Peyer's patch (tissue), 4 donors: ENCODE measurements at regions not wholly inside any gene's neighbourhood (a gene's known extent, or its start where the extent isn't known, plus 50 kb on each side); places are given as distances from the start of the nearest gene placed in this dataset.

Experiments used
- DNase-seq, 3 donors: peaks; one replicate each; pipeline ENCODE4 v3.0.0-alpha.2; 2017 to 2019
- H3K27ac ChIP-seq, 4 donors: fragments of 200-600 bp; sonication (generic); one replicate each; pipeline ENCODE4 v1.5.1; 2016 to 2019
- H3K27me3 ChIP-seq, 2 donors: fragments of 200-600 bp; sonication (generic); one replicate each; pipeline ENCODE4 v1.5.1; 2019
- H3K36me3 ChIP-seq, 3 donors: fragments of 200-600 bp; sonication (generic); one replicate each; pipeline ENCODE4 v1.5.1; 2016 to 2019
- H3K4me1 ChIP-seq, 4 donors: fragments of 200-600 bp; sonication (generic); one replicate each; pipeline ENCODE4 v1.5.1; 2016 to 2019
- H3K4me3 ChIP-seq, 4 donors: fragments of 200-600 bp; sonication (generic); 1 replicate in 3 of 4; 2 replicates in 1 of 4; pipeline ENCODE4 v1.5.1; 2016 to 2019; ENCODE audit warnings: mild to moderate bottlenecking in 1 of 4
- H3K9me3 ChIP-seq, 4 donors: fragments of 200-600 bp; sonication (generic); one replicate each; pipeline ENCODE4 v1.5.1; 2016 to 2019; ENCODE audit warnings: mild to moderate bottlenecking in 1 of 4
- CTCF ChIP-seq, 6 experiments: fragments of 450-650 bp in 4 of 6; fragments of 200-600 bp in 2 of 6; sonication (generic) in 1 of 6; IDR thresholded peaks; one replicate each; pipeline ENCODE4 v1.5.1; 2017 to 2019; ENCODE audit warnings: antibody characterized with exemption in 6 of 6, mild to moderate bottlenecking in 3 of 6, moderate library complexity in 1 of 6
- POLR2A ChIP-seq, 2 donors: fragments of 450-650 bp; IDR thresholded peaks; one replicate each; pipeline ENCODE4 v1.5.1; 2017; ENCODE audit warnings: antibody characterized with exemption in 2 of 2, mild to moderate bottlenecking in 2 of 2, moderate library complexity in 2 of 2

- Histone ChIP-seq H3K27ac (no peak overlapping the region), H3K4me3 (no peak overlapping the region), H3K4me1 (no peaks in the 10 kb centered on the region), H3K27me3 (no peaks in the 10 kb centered on the region), H3K36me3 (no peaks in the 10 kb centered on the region), H3K9me3 (no peaks in the 10 kb centered on the region)
- no peak for DNase-seq
- TF ChIP-seq CTCF (IDR thresholded peaks at IDR 0.05) (no peak), POLR2A (IDR thresholded peaks at IDR 0.05) (no peak)
Measured at GRCh38 chr9:90097237-90097636, 492.4 kb downstream of the GADD45G start.

- no peak for DNase-seq
- no peak for TF ChIP-seq POLR2A (IDR thresholded peaks at IDR 0.05)
- no peak for TF ChIP-seq CTCF (IDR thresholded peaks at IDR 0.05)
Measured at GRCh38 chr9:90098408-90098807, 493.6 kb downstream of the GADD45G start.

GRCh38 chr9:90099262-90099963 lies 494.6 kb downstream of the GADD45G start:
- no peaks in the 10 kb centered on the region for H3K36me3 ChIP-seq
- no peak overlapping the region for H3K27ac ChIP-seq
- DNase-seq, result no peak
- H3K9me3 ChIP-seq, result no peaks in the 10 kb centered on the region
- no peak overlapping the region for H3K4me3 ChIP-seq
- H3K27me3 ChIP-seq, result no peaks in the 10 kb centered on the region
- no peaks in the 10 kb centered on the region for H3K4me1 ChIP-seq
- peak in 4 of 6 experiments; percentile 30 to 70 (median 63) for TF ChIP-seq CTCF (IDR thresholded peaks at IDR 0.05)
- no peak for TF ChIP-seq POLR2A (IDR thresholded peaks at IDR 0.05)

More at GRCh38 chr9:90098408-90098807, 493.6 kb downstream of the GADD45G start:
- Histone ChIP-seq H3K36me3 (no peaks in the 10 kb centered on the region), H3K27ac (no peak overlapping the region), H3K4me1 (no peaks in the 10 kb centered on the region), H3K4me3 (no peak overlapping the region), H3K9me3 (no peaks in the 10 kb centered on the region), H3K27me3 (no peaks in the 10 kb centered on the region)

GRCh38 chr9:90100014-90100413 lies 495.2 kb downstream of the GADD45G start:
- Histone ChIP-seq H3K36me3 (no peaks in the 10 kb centered on the region), H3K27me3 (no peaks in the 10 kb centered on the region), H3K4me3 (no peak overlapping the region), H3K9me3 (no peaks in the 10 kb centered on the region), H3K4me1 (no peaks in the 10 kb centered on the region), H3K27ac (no peak overlapping the region)
- no peak for DNase-seq
- TF ChIP-seq POLR2A (IDR thresholded peaks at IDR 0.05), result no peak
- TF ChIP-seq CTCF (IDR thresholded peaks at IDR 0.05), result no peak

GRCh38 chr9:90102292-90102901 lies 497.6 kb downstream of the GADD45G start:
- H3K27ac ChIP-seq, result no peak overlapping the region
- DNase-seq, result peak; percentile 86 to 94 (median 86)
- TF ChIP-seq CTCF (IDR thresholded peaks at IDR 0.05) (peak; percentile 61 to 97 (median 88)), POLR2A (IDR thresholded peaks at IDR 0.05) (no peak)

More at GRCh38 chr9:90102292-90102901, 497.6 kb downstream of the GADD45G start:
- Histone ChIP-seq H3K4me1 (peaks cover 0 to under 1% (median 0%) of the 10 kb centered on the region in 4 donors), H3K36me3 (no peaks in the 10 kb centered on the region), H3K4me3 (no peak overlapping the region), H3K9me3 (no peaks in the 10 kb centered on the region), H3K27me3 (no peaks in the 10 kb centered on the region)
